HG02840 (cell line): ENCODE measurements at regions not wholly inside any gene's neighbourhood (a gene's known extent, or its start where the extent isn't known, plus 50 kb on each side); places are given as distances from the start of the nearest gene placed in this dataset.
"Not testable (repeated sequence)": the region's sequence is repeated elsewhere in the genome, so short reads cannot be mapped to it uniquely, and the experiment has no call there.

Experiments used
- ATAC-seq: cut with Tn5 transposase; IDR thresholded peaks from one replicate; pipeline ENCODE4 v1.9.1; 2021; ENCODE audit warnings: mild to moderate bottlenecking, moderate library complexity, moderate number of reproducible peaks; ENCODE audit not compliant: unreplicated experiment, low FRiP score

- ATAC-seq, result no peak
Observed at GRCh38 chrX:13518126-13518525, 51.3 kb upstream of the EGFL6 start.

- no peak for ATAC-seq
Observed at GRCh38 chrX:13515211-13515930, 54.0 kb upstream of the EGFL6 start.

GRCh38 chrX:13511944-13512330 lies 57.5 kb upstream of the EGFL6 start:
- ATAC-seq, result no peak

- no peak for ATAC-seq
Observed at GRCh38 chrX:13511241-13511943, 58.0 kb upstream of the EGFL6 start.

GRCh38 chrX:13507893-13508292 lies 61.5 kb upstream of the EGFL6 start:
- ATAC-seq, result no peak

DNA sequence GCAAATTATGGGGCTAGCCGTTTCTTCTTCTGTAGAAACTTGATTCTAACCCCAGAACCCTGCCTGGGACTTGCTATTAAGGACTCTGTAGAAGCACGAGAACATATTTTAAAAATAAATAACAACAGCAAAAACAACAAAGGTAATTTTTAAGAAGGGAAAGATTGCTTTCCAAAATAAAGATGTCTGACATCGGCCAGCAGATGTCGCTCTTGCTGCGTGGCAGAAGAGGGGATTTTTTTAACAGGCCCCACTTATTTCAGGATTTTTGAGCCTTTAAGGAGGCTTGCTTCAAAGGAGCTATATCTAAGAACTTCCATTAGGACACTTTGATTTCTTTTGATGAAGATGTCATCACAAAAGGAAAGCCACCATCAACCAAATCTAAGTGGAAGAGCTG lies 62.8 kb upstream of the EGFL6 start:
- no peak for ATAC-seq

DNA sequence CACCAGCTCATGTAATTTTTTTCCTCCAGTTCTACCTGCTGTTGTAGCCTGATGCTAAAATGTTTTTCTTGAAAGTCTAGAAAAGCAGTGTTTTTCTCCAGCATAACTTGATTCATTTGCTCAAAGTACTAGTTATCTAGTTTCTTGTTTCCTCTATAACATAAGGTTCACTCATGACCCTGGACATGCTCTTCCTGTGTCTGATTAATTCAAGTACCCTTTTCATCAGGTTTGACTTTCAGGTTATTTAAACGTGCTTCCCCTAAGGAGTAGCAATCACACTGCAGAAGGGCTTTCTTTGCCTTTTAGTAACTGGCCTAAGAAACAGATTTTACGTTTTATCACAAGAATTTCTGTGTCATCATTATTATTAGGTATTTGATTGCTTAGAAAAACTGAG lies 66.8 kb upstream of the EGFL6 start:
- ATAC-seq, result no peak

GRCh38 chrX:13499736-13500135 lies 69.7 kb upstream of the EGFL6 start:
- ATAC-seq, result no peak

GRCh38 chrX:13498238-13498637 lies 71.2 kb upstream of the EGFL6 start:
- no peak for ATAC-seq

DNA sequence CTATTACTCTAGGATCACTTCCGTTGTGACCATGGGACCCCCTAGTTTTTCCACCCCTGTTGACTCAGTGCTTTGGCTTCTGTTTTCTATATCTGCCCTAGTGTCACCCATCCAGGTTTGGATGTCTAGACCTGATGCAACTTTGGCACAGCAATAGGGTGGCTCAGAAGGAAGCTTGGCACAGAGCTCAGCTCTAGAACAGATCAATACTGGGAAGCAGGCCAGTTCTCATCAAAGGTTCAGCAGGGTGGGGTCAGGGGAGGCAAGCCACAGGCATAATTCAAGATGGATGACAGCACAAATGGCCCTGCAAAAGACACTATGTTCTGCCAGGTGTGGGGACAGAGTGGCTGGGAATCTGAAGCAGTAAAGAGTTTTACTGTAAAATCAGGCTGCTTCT lies 74.2 kb upstream of the EGFL6 start:
- ATAC-seq, result no peak

GRCh38 chrX:13494562-13494961 lies 74.8 kb upstream of the EGFL6 start:
- no peak for ATAC-seq

DNA sequence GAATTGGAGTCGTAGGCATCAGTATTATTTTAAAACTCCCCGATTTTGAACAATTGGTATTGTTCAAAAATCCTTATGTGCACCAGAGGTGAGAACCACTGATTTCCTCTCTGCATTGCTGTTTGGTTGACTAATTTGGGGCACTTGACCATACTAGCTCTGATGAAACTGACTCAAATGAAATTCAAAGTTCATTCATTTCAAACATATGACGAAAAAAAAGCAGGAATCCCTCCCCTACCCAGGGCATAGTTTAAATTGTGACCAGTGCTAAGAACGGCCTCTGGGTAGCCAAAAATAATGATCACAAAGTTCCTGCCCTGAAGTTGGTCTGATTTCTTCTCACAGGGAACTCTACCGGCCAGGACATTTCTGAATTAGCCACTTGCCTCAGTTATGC lies 75.7 kb upstream of the EGFL6 start:
- no peak for ATAC-seq

DNA sequence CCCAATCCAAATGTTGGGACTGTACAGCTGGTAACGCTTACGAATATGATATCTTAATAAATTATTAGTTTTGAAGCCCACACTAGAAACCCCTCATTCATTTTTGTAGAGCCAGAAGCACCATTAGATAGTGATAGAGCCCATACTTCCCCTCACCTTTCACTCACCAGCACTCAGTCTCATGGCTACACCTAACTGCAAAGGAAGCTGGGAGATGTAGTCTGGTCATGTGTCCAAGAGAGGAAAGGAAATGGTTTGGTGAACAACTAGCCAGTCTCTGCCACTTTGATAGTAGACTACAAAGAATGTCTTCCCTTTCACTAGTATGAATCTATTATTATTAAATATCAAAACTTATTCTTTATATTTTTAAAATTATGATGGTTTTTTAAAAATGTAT lies 77.1 kb upstream of the EGFL6 start:
- no peak for ATAC-seq

DNA sequence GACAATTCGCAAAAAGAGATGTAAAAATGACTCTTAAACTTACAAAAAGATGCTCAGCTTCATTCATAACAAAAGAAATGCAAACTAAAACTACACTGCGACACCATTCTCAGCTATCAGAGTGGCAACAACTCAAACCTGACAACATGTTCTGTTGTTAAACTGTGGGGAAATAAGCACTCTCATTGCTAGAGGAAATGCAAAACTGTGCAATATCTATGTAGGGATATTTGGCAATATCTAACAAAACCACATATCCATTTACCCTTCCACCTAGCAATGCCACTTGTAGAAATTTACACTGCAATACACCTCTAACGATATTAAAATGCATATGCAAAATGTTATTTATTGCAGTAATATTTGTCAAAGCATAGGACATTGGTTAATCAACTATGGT lies 78.3 kb upstream of the EGFL6 start:
- no peak for ATAC-seq

GRCh38 chrX:13489454-13489853 lies 79.9 kb upstream of the EGFL6 start:
- ATAC-seq, result no peak

- no peak for ATAC-seq
Observed at GRCh38 chrX:13487731-13488505, 81.5 kb upstream of the EGFL6 start.

DNA sequence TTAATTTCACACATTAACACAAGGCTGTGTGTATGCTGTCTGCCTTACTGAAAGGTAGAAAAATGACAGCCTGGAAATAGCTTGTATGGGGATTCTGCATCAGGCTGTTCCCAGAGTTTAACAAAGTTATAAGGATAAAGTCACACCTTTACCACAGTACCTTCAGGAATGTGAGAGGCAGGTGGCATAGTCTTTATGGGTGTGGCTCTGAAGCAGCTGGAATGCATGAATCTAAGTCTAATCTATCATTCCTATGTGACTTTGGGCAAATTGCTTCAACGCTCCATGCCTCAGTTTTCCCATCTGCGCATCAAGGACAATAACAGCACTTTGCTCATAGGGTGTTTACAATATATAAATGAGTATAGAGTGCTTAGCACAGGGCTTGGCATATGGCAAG lies 84.2 kb upstream of the EGFL6 start:
- ATAC-seq, result no peak

GRCh38 chrX:13483773-13484172 lies 85.6 kb upstream of the EGFL6 start:
- ATAC-seq, result no peak

- ATAC-seq, result no peak
Observed at GRCh38 chrX:13482746-13483541, 86.5 kb upstream of the EGFL6 start.

DNA sequence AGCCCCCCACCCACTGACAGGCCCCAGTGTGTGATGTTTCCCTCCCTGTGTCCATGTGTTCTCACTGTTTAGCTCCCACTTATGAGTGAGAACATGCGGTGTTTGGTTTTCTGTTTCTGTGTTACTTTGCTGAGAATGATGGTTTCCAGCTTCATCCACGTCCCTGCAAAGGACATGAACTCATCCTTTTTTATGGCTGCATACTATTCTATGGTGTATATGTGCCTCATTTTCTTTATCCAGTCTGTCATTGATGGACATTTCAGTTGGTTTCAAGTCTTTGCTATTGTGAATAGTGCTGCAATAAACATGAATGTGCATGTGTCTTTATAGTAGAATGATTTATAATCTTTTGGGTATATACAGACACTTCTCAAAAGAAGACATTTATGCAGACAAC lies 88.6 kb upstream of the EGFL6 start:
- not testable (repeated sequence) for ATAC-seq

DNA sequence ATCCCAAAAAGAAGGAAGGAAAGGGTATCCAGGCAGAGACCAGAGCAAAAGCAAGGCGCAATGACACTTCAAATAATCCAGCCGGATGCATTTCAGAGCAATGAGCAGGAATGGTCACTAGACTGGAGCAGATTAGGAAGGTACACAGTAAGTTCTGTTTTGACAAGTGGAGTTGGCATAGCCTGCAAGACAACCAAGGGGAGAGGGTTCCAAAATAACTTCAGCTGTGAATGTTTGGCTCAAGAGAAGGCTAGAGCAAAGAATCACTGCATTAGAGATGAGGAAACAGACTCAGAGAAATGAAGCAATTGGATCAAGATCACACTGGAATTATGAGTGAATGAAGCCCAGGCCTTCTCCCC lies 90.0 kb upstream of the EGFL6 start:
- no peak for ATAC-seq
